NCI-H69 (cell line): ENCODE measurements at regions not wholly inside any gene's neighbourhood (a gene's known extent, or its start where the extent isn't known, plus 50 kb on each side); places are given as distances from the start of the nearest gene placed in this dataset.

Experiments used
- DNase-seq: peaks from one replicate; lab custom pipeline; 2025; lab: John Stamatoyannopoulos, UW

- no peak for DNase-seq
Measured at GRCh38 chr6:164917211-164917610, 392.2 kb downstream of the C6orf118 start.

- no peak for DNase-seq
Measured at GRCh38 chr6:164916087-164916486, 393.3 kb downstream of the C6orf118 start.

GRCh38 chr6:164911873-164912580 lies 397.4 kb downstream of the C6orf118 start:
- DNase-seq = peak; percentile 12

- no peak for DNase-seq
Measured at GRCh38 chr6:164911151-164911550, 398.3 kb downstream of the C6orf118 start.

GRCh38 chr6:164906766-164907165 lies 402.6 kb downstream of the C6orf118 start:
- DNase-seq = no peak

GRCh38 chr6:164905311-164905710 lies 404.1 kb downstream of the C6orf118 start:
- DNase-seq = no peak

GRCh38 chr6:164898412-164898811 lies 411.0 kb downstream of the C6orf118 start:
- DNase-seq = no peak

GRCh38 chr6:164897523-164898235 lies 411.7 kb downstream of the C6orf118 start:
- DNase-seq = peak; percentile 8

- no peak for DNase-seq
Measured at GRCh38 chr6:164889980-164890379, 419.4 kb downstream of the C6orf118 start.

GRCh38 chr6:164887660-164888059 lies 421.7 kb downstream of the C6orf118 start:
- DNase-seq = no peak

- no peak for DNase-seq
Measured at GRCh38 chr6:164882236-164882635, 427.2 kb downstream of the C6orf118 start.

- DNase-seq = no peak
Measured at GRCh38 chr6:164871783-164872182, 437.6 kb downstream of the C6orf118 start.

GRCh38 chr6:164870164-164870563 lies 439.2 kb downstream of the C6orf118 start:
- no peak for DNase-seq

GRCh38 chr6:164861967-164862366 lies 447.4 kb downstream of the C6orf118 start:
- no peak for DNase-seq

- no peak for DNase-seq
Measured at GRCh38 chr6:164859816-164860215, 449.6 kb downstream of the C6orf118 start.

GRCh38 chr6:164856138-164856537 lies 453.3 kb downstream of the C6orf118 start:
- no peak for DNase-seq

- no peak for DNase-seq
Measured at GRCh38 chr6:164855281-164855680, 454.1 kb downstream of the C6orf118 start.

GRCh38 chr6:164854526-164854925 lies 454.9 kb downstream of the C6orf118 start:
- no peak for DNase-seq

- DNase-seq = no peak
Measured at GRCh38 chr6:164845773-164846172, 463.6 kb downstream of the C6orf118 start.

- no peak for DNase-seq
Measured at GRCh38 chr6:164842085-164842484, 467.3 kb downstream of the C6orf118 start.

- DNase-seq = no peak
Measured at GRCh38 chr6:164838068-164838615, 471.3 kb downstream of the C6orf118 start.

- DNase-seq = no peak
Measured at GRCh38 chr6:164836486-164836885, 472.9 kb downstream of the C6orf118 start.

GRCh38 chr6:164832410-164832809 lies 477.0 kb downstream of the C6orf118 start:
- DNase-seq = no peak
